ENCODE measurements at regions not wholly inside any gene's neighbourhood (a gene's known extent, or its start where the extent isn't known, plus 50 kb on each side); places are given as distances from the start of the nearest gene placed in this dataset.

- TF ChIP-seq SUZ12 (IDR thresholded peaks at IDR 0.05; ENCODE audit: unreplicated experiment): no peak
- no peak for TF ChIP-seq ZNF622 (IDR thresholded peaks at IDR 0.05)
- TF ChIP-seq SUPT20H (IDR thresholded peaks at IDR 0.05; ENCODE audit: borderline replicate concordance, control insufficient read depth, low read depth, low read length): no peak
- TF ChIP-seq CHD2 (IDR thresholded peaks at IDR 0.05; ENCODE audit: borderline replicate concordance, low read depth, low read length): no peak
- TF ChIP-seq NBN (IDR thresholded peaks at IDR 0.05): no peak
- TF ChIP-seq ZNF24 (IDR thresholded peaks at IDR 0.05): no peak
- TF ChIP-seq, protein P1, sequence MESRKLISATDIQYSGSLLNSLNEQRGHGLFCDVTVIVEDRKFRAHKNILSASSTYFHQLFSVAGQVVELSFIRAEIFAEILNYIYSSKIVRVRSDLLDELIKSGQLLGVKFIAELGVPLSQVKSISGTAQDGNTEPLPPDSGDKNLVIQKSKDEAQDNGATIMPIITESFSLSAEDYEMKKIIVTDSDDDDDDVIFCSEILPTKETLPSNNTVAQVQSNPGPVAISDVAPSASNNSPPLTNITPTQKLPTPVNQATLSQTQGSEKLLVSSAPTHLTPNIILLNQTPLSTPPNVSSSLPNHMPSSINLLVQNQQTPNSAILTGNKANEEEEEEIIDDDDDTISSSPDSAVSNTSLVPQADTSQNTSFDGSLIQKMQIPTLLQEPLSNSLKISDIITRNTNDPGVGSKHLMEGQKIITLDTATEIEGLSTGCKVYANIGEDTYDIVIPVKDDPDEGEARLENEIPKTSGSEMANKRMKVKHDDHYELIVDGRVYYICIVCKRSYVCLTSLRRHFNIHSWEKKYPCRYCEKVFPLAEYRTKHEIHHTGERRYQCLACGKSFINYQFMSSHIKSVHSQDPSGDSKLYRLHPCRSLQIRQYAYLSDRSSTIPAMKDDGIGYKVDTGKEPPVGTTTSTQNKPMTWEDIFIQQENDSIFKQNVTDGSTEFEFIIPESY (IDR thresholded peaks at IDR 0.05): no peak
- TF ChIP-seq TCF3 (IDR thresholded peaks at IDR 0.05; ENCODE audit: borderline replicate concordance, insufficient read depth, low read depth, low read length): no peak
- TF ChIP-seq, protein P2, sequence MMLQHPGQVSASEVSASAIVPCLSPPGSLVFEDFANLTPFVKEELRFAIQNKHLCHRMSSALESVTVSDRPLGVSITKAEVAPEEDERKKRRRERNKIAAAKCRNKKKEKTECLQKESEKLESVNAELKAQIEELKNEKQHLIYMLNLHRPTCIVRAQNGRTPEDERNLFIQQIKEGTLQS (IDR thresholded peaks at IDR 0.05; ENCODE audit: borderline replicate concordance, extremely low read depth, low read depth, low read length): no peak
- no peak for TF ChIP-seq HCFC1 (IDR thresholded peaks at IDR 0.05; ENCODE audit: low read length)
- no peak for TF ChIP-seq BCL11A (IDR thresholded peaks at IDR 0.05; ENCODE audit: low read depth, low read length)
- TF ChIP-seq JUNB (IDR thresholded peaks at IDR 0.05): no peak
Measured at GRCh38 chr12:3976351-3976938, 103.2 kb upstream of the PARP11 start (continued).

DNA sequence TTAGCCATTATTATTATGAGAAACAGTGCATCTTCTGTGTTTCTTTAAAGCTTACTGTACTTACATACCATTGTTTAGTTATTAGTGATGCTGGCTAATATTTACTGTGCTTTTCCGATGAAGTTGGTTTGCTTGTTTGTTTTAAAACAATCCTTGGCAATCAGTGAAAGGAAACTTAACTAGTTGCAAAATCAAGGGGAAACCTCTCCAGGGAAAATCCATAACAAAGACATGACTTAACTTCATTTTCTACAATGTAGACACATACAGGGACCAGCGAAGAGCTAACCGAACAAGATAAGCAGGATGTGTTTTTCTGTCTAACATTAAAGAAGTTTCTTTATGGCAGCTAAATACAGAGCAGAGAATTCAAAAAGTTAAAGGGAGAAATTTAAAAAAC is 102.5 kb upstream of the PARP11 start:
- WGBS (ENCODE audit: insufficient coverage, insufficient replicate concordance, low lambda C conversion rate, missing lambda C conversion rate): 82% methylated on average over 3 of the region's 3 CpGs
- Histone ChIP-seq H4K20me1 (ENCODE audit: control insufficient read depth, insufficient read depth) (no peaks in the 10 kb centered on the region), H3K27ac (ENCODE audit: control insufficient read depth, insufficient read depth) (no peak overlapping the region), H3K4me3 (no peak overlapping the region), H3K79me2 (ENCODE audit: control insufficient read depth, insufficient read depth, low read length) (no peaks in the 10 kb centered on the region), H3K9ac (ENCODE audit: control insufficient read depth, insufficient read depth, low read length) (no peak overlapping the region), H3K27me3 (replicated peaks in 1 of 2; ENCODE audit: control insufficient read depth in 2 of 2, insufficient read depth in 2 of 2, low read length in 1 of 2) (no peaks in the 10 kb centered on the region), H3K36me3 (ENCODE audit: control insufficient read depth in 2 of 2, insufficient read depth in 2 of 2, low read length in 1 of 2) (no peaks in the 10 kb centered on the region), H3K4me2 (ENCODE audit: control insufficient read depth, insufficient read depth) (no peak overlapping the region), H3K4me1 (ENCODE audit: control insufficient read depth, insufficient read depth, low read length) (peaks cover 4% of the 10 kb centered on the region), H2AFZ (ENCODE audit: control insufficient read depth, low read depth, low read length) (no peak overlapping the region), H3K9me3 (replicated peaks; ENCODE audit: control insufficient read depth, insufficient read depth, low read length) (no peaks in the 10 kb centered on the region; the same call in 1 of the 3 replicates)
- POLR2A ChIA-PET: no interaction called here
- no TSS peak for BruUV-seq (replicated peaks)
- intact Hi-C loops (cut with micrococcal nuclease; ENCODE audit: unreplicated experiment): no loop called here
- in situ Hi-C loops (cut with MboI): no loop called here
- FAIRE-seq (no peak), DNase-seq (ENCODE audit: low read depth, low spot score) (no peak), ATAC-seq (no peak)
- CTCF ChIA-PET: interaction anchor here (0.9 to 1.4 kb wide), 3 partner anchors 13 to 301 kb away, joined by 3 to 5 read pairs (median 3); no protein-coding TSS in a partner anchor
- SMC1A ChIA-PET (ENCODE audit: uncharacterized antibody, unreplicated experiment): interaction anchor here (0.8 to 1.5 kb wide), 3 partner anchors 11 to 1019 kb away, joined by 3 to 4 read pairs (median 3); no protein-coding TSS in a partner anchor
- RAD21 ChIA-PET (ENCODE audit: unreplicated experiment): interaction anchor here (1.2 kb wide), 1 partner anchor 16 kb away, joined by 4 read pairs; no protein-coding TSS in a partner anchor
- TF ChIP-seq STAT3 (IDR thresholded peaks at IDR 0.05; ENCODE audit: low read depth, low read length): no peak
- TF ChIP-seq CREM (IDR thresholded peaks at IDR 0.05; ENCODE audit: low read depth): no peak
- TF ChIP-seq REST (IDR thresholded peaks at IDR 0.05; ENCODE audit: low read depth, low read length): no peak
- no peak for TF ChIP-seq IKZF2 (IDR thresholded peaks at IDR 0.05)
- no peak for TF ChIP-seq BMI1 (IDR thresholded peaks at IDR 0.05; ENCODE audit: borderline replicate concordance)
